HCT116 (cell line): ENCODE measurements at regions not wholly inside any gene's neighbourhood (a gene's known extent, or its start where the extent isn't known, plus 50 kb on each side); places are given as distances from the start of the nearest gene placed in this dataset.

ENCODE experiments used
- ATAC-seq: fragments of 200-7000 bp; cut with Tn5 transposase; 2 replicates; pipeline ENCODE4 v1.9.1; 2020; ENCODE audit warnings: mild to moderate bottlenecking, moderate library complexity
- BruUV-seq: library from RNA; stranded (reverse); fragments of 400-500 nt; replicated peaks from 2 replicates; lab custom pipeline; 2021; lab: Mats Ljungman, UMichigan
- CTCF ChIA-PET: fragments of 300-600 bp; sonication (Branson Sonifier 250); formaldehyde crosslinking; loops from one replicate; lab custom pipeline; 2021; ENCODE audit warnings: antibody characterized with exemption; lab: Charles Lee
- POLR2A ChIA-PET: fragments of 300-600, 350-600 bp; sonication (Branson Sonifier 250); formaldehyde crosslinking; loops from one replicate; lab custom pipeline; 2021; ENCODE audit warnings: antibody characterized with exemption; lab: Charles Lee
- RAD21 ChIA-PET, 2 experiments: fragments of 300-600 bp; sonication (Branson Sonifier 250); formaldehyde crosslinking; loops; one replicate each; lab custom pipeline; 2023; ENCODE audit warnings: low total read pairs in 2 of 2; ENCODE audit not compliant: uncharacterized antibody in 2 of 2, unreplicated experiment in 2 of 2, low non-redundant PET in 1 of 2; lab: Charles Lee
- DNase-seq: peaks from one replicate; pipeline ENCODE4 v3.0.0-alpha.2; 2010; ENCODE audit warnings: low read depth, low spot score
- H2AFZ ChIP-seq: fragments of 200-600 bp; shearing (Covaris generic), sonication (generic); 2 replicates; pipeline ENCODE4 v1.6.1; 2017; ENCODE audit warnings: low read depth, mixed run types, mixed read lengths, antibody characterized with exemption, low read length; ENCODE audit not compliant: poor library complexity, severe bottlenecking
- H3K27ac ChIP-seq: 2 replicates; pipeline ENCODE4 v1.5.1; 2012; ENCODE audit warnings: low read depth, low read length
- H3K27me3 ChIP-seq: fragments of 200-600 bp; sonication (generic); 2 replicates; pipeline ENCODE4 v1.6.1; 2016; ENCODE audit warnings: mixed run types, low read length, mixed read lengths; ENCODE audit not compliant: insufficient read depth
- H3K36me3 ChIP-seq, 2 experiments: fragments of 200-500 bp in 1 of 2; fragments of 200-600 bp in 1 of 2; sonication (Bioruptor generic) in 1 of 2; sonication (generic) in 1 of 2; 2 replicates each; pipeline versions ENCODE4 v1.5.1 to v1.6.1; 2014 to 2016; ENCODE audit warnings: low read length in 2 of 2, inconsistent platforms in 1 of 2, mixed read lengths in 1 of 2, mixed run types in 1 of 2; ENCODE audit not compliant: insufficient read depth in 2 of 2, control insufficient read depth in 1 of 2
- H3K4me1 ChIP-seq, 2 experiments: fragments of 200-600 bp in 1 of 2; sonication (generic) in 1 of 2; 2 replicates each; pipeline versions ENCODE4 v1.5.1 to v1.6.1; 2012 to 2017; ENCODE audit warnings: low read length in 2 of 2, inconsistent platforms in 1 of 2, mild to moderate bottlenecking in 1 of 2, mixed read lengths in 1 of 2, mixed run types in 1 of 2, moderate library complexity in 1 of 2; ENCODE audit not compliant: insufficient read depth in 2 of 2, control insufficient read depth in 1 of 2
- H3K4me2 ChIP-seq: fragments of 200-600 bp; sonication (generic); 2 replicates; pipeline ENCODE4 v1.6.1; 2017; ENCODE audit warnings: mixed run types, low read length, mixed read lengths
- H3K4me3 ChIP-seq, 2 experiments: fragments of 200-600 bp in 1 of 2; sonication (generic) in 1 of 2; replicated peaks in 1 of 2; 2 replicates each; pipeline ENCODE4 v1.5.1; 2011 to 2016; ENCODE audit warnings: low read length in 2 of 2, control low read depth in 1 of 2, low read depth in 1 of 2, mild to moderate bottlenecking in 1 of 2, mixed read lengths in 1 of 2, mixed run types in 1 of 2
- H3K79me2 ChIP-seq: fragments of 200-600 bp; sonication (generic); 2 replicates; pipeline ENCODE4 v1.6.1; 2017; ENCODE audit warnings: mild to moderate bottlenecking, mixed run types, low read length, moderate library complexity, mixed read lengths; ENCODE audit not compliant: insufficient read depth
- H3K9ac ChIP-seq: fragments of 200-600 bp; sonication (generic); 2 replicates; pipeline ENCODE4 v1.6.1; 2016; ENCODE audit warnings: low read length, mixed read lengths
- H3K9me2 ChIP-seq: fragments of 200-600 bp; sonication (generic), shearing (Covaris generic); 2 replicates; pipeline ENCODE4 v1.6.1; 2017; ENCODE audit warnings: mixed run types, mild to moderate bottlenecking, moderate library complexity; ENCODE audit not compliant: insufficient read depth
- H3K9me3 ChIP-seq, 2 experiments: fragments of 200-500 bp in 1 of 2; fragments of 200-600 bp in 1 of 2; sonication (Bioruptor generic) in 1 of 2; sonication (generic) in 1 of 2; 2 replicates each; pipeline ENCODE4 v1.6.1; 2014 to 2017; ENCODE audit warnings: low read length in 2 of 2, mixed read lengths in 2 of 2, inconsistent platforms in 1 of 2, low read depth in 1 of 2, mild to moderate bottlenecking in 1 of 2, mixed run types in 1 of 2, moderate library complexity in 1 of 2; ENCODE audit not compliant: control insufficient read depth in 1 of 2, insufficient read depth in 1 of 2
- H4K20me1 ChIP-seq: fragments of 200-600 bp; sonication (generic), shearing (Covaris generic); 2 replicates; pipeline ENCODE4 v1.6.1; 2017; ENCODE audit warnings: mixed run types, mild to moderate bottlenecking, moderate library complexity; ENCODE audit not compliant: insufficient read depth
- CBX3 ChIP-seq: IDR thresholded peaks from 2 replicates; pipeline ENCODE4 v1.6.1; 2012; ENCODE audit warnings: low read depth
- ELF1 ChIP-seq: IDR thresholded peaks from 2 replicates; pipeline ENCODE4 v1.6.1; 2012; ENCODE audit warnings: low read depth, borderline replicate concordance
- EZH2 ChIP-seq: fragments of 200-600 bp; sonication (generic); IDR thresholded peaks from 2 replicates; pipeline ENCODE4 v1.6.1; 2017; ENCODE audit warnings: antibody characterized with exemption, mixed run types
- JUND ChIP-seq: IDR thresholded peaks from 2 replicates; pipeline ENCODE4 v1.6.1; 2012
- RAD21 ChIP-seq: IDR thresholded peaks from 2 replicates; pipeline ENCODE4 v1.6.1; 2012; ENCODE audit warnings: low read depth, mild to moderate bottlenecking
- REST ChIP-seq: IDR thresholded peaks from 2 replicates; pipeline ENCODE4 v1.6.1; 2012; ENCODE audit warnings: low read depth
- SIN3A ChIP-seq: IDR thresholded peaks from 2 replicates; pipeline ENCODE4 v1.6.1; 2012; ENCODE audit warnings: low read depth
- SP1 ChIP-seq: IDR thresholded peaks from 2 replicates; pipeline ENCODE4 v1.6.1; 2012; ENCODE audit warnings: low read depth
- YY1 ChIP-seq: IDR thresholded peaks from 2 replicates; pipeline ENCODE4 v1.6.1; 2011; ENCODE audit warnings: low read length, low read depth, moderate library complexity, mild to moderate bottlenecking; ENCODE audit not compliant: insufficient replicate concordance; ENCODE audit errors: extremely low read depth
- ZFX ChIP-seq: fragments of 450-650 bp; IDR thresholded peaks from 2 replicates; pipeline ENCODE4 v1.6.1; 2017
- ZNF274 ChIP-seq: fragments of 200-500 bp; sonication (Bioruptor generic); IDR thresholded peaks from 2 replicates; pipeline ENCODE4 v1.6.1; 2014; ENCODE audit warnings: mild to moderate bottlenecking, low read depth, low read length, inconsistent platforms
- intact Hi-C: fragments of 100-400 bp; cut with micrococcal nuclease; formaldehyde crosslinking; loops from 2 replicates; pipeline ENCODE4 v1.10.0; 2022

DNA sequence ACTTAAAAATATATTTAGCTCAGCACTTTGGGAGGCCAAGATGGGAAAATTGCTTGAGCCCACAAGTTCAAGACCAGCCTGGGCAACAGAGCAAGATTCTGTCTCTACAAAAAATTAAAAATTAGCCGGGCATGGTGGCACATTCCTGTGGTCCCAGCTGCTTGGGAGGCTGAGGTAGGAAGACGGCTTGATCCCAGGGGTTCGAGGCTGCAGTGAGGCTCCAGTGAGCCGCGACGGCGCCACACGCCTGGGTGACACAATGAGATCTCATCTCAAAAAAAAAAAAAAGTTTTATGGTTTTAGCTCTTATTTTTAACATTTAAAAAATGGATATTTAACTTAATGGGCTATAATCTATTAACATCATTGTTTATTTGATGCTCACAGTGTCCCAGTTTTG is 97.2 kb upstream of the RIPOR2 start:
- H4K20me1 ChIP-seq, result no peaks in the 10 kb centered on the region
- no peaks in the 10 kb centered on the region for H3K79me2 ChIP-seq
- DNase-seq (no peak), ATAC-seq (no peak)
- CTCF ChIA-PET, result no interaction called here
- TF ChIP-seq SP1, result no peak
- TF ChIP-seq ZNF274, result no peak
- TF ChIP-seq REST, result no peak
- no peak for TF ChIP-seq YY1
- no peak for TF ChIP-seq JUND
- no peak for TF ChIP-seq EZH2
- no peak for TF ChIP-seq RAD21
- no peak for TF ChIP-seq ZFX
- no peak for TF ChIP-seq ELF1
- no peak for TF ChIP-seq CBX3
- no peak for TF ChIP-seq SIN3A
- no peak overlapping the region for H2AFZ ChIP-seq
- POLR2A ChIA-PET, result no interaction called here
- no peak overlapping the region for H3K4me2 ChIP-seq
- intact Hi-C loops, result no loop called here
- BruUV-seq, result no TSS peak
- RAD21 ChIA-PET, result no interaction called here
- H3K27ac ChIP-seq, result no peak overlapping the region
- no peaks in the 10 kb centered on the region for H3K9me3 ChIP-seq
- no peaks in the 10 kb centered on the region for H3K27me3 ChIP-seq
- H3K36me3 ChIP-seq, result no peaks in the 10 kb centered on the region
- H3K9me2 ChIP-seq, result no peaks in the 10 kb centered on the region
- no peak overlapping the region for H3K4me3 ChIP-seq
- H3K4me1 ChIP-seq, result no peaks in the 10 kb centered on the region
- no peak overlapping the region for H3K9ac ChIP-seq
